Hepatocyte (in vitro differentiated cells): ENCODE measurements at regions not wholly inside any gene's neighbourhood (a gene's known extent, or its start where the extent isn't known, plus 50 kb on each side); places are given as distances from the start of the nearest gene placed in this dataset.

Source experiments
- CTCF ChIP-seq: fragments of 200-600 bp; sonication (generic); IDR thresholded peaks from 2 replicates; pipeline ENCODE4 v1.5.1; 2016; ENCODE audit warnings: antibody characterized with exemption, mild to moderate bottlenecking; ENCODE audit not compliant: poor library complexity
- EZH2 ChIP-seq: fragments of 200-600 bp; sonication (generic); IDR thresholded peaks from 2 replicates; pipeline ENCODE4 v1.6.1; 2016; ENCODE audit warnings: antibody characterized with exemption, mild to moderate bottlenecking, borderline replicate concordance
- EZH2phosphoT487 ChIP-seq: fragments of 200-600 bp; sonication (generic); IDR thresholded peaks from one replicate; pipeline ENCODE4 v1.6.1; 2018; ENCODE audit warnings: antibody characterized with exemption, mild to moderate bottlenecking, low read depth, moderate library complexity; ENCODE audit not compliant: unreplicated experiment, severe bottlenecking

- no peak for TF ChIP-seq CTCF
- TF ChIP-seq EZH2: no peak
- TF ChIP-seq EZH2phosphoT487: no peak
Measured at GRCh38 chr2:64860276-64860885, 128.8 kb upstream of the SLC1A4 start.
